Type B pancreatic cell (in vitro differentiated cells): ENCODE measurements at regions not wholly inside any gene's neighbourhood (a gene's known extent, or its start where the extent isn't known, plus 50 kb on each side); places are given as distances from the start of the nearest gene placed in this dataset.

Experiments used
- DNase-seq: peaks from one replicate; pipeline ENCODE4 v3.0.0; 2021; ENCODE audit warnings: mixed read lengths; ENCODE audit not compliant: unreplicated experiment; ENCODE audit errors: extremely low spot score
- H3K27ac Mint-ChIP-seq: 2 replicates; pipeline ENCODE4 v1.8.0; 2021; ENCODE audit warnings: mild to moderate bottlenecking, mixed read lengths
- H3K27me3 Mint-ChIP-seq: 2 replicates; pipeline ENCODE4 v1.8.0; 2021; ENCODE audit warnings: mixed read lengths
- H3K36me3 Mint-ChIP-seq: 2 replicates; pipeline ENCODE4 v1.8.0; 2021; ENCODE audit warnings: mixed read lengths
- H3K4me1 Mint-ChIP-seq: one replicate; pipeline ENCODE4 v1.8.0; 2021; ENCODE audit warnings: mixed read lengths; ENCODE audit not compliant: unreplicated experiment
- H3K4me3 Mint-ChIP-seq: 2 replicates; pipeline ENCODE4 v1.8.0; 2021; ENCODE audit warnings: mild to moderate bottlenecking, mixed read lengths
- H3K9me3 Mint-ChIP-seq: 2 replicates; pipeline ENCODE4 v1.8.0; 2021; ENCODE audit warnings: mixed read lengths
- CTCF ChIP-seq: fragments of 200-600 bp; sonication (generic); conservative IDR thresholded peaks from 2 replicates; pipeline ENCODE4 v1.5.0; 2021; ENCODE audit warnings: antibody characterized with exemption, mild to moderate bottlenecking

DNA sequence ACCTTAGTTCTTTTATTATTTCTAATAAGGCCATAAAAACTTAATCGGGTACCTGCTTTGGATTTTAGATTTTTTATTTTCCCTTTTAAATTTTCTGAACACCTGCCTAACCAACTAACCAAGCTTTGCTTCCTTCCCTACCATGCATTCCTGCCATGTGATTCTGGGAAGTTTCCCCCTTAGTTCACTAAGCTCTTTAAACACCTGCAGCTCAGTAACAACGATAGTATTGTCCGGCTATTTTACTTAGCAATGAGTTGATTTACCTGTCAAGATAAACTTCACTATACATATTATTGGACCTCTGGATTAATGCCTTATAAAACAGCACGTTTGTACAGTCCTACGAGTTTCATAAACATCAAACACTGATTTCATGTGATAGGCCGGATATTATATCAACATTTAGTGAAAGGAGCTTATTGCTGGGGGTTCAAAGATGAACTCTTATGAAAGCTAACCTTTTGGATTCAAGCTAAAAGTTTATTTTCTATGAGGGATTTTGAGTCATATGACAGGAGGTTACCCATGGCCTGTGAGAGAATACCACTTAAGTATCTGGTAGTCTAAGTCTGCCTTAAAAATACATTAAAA lies 81.0 kb upstream of the STARD13 start:
- no peak overlapping the region for H3K27ac Mint-ChIP-seq
- peaks cover 25% of the 10 kb centered on the region for H3K4me1 Mint-ChIP-seq
- H3K9me3 Mint-ChIP-seq: no peaks in the 10 kb centered on the region
- no peak for DNase-seq
- TF ChIP-seq CTCF: no peak
- H3K4me3 Mint-ChIP-seq: no peak overlapping the region
- no peaks in the 10 kb centered on the region for H3K36me3 Mint-ChIP-seq
- H3K27me3 Mint-ChIP-seq: peaks cover 8% of the 10 kb centered on the region

GRCh38 chr13:33367171-33367895 lies 81.8 kb upstream of the STARD13 start:
- peaks cover 25% of the 10 kb centered on the region for H3K4me1 Mint-ChIP-seq
- no peaks in the 10 kb centered on the region for H3K36me3 Mint-ChIP-seq
- H3K27me3 Mint-ChIP-seq: peaks cover 8% of the 10 kb centered on the region
- TF ChIP-seq CTCF: no peak
- no peak for DNase-seq
- no peaks in the 10 kb centered on the region for H3K9me3 Mint-ChIP-seq
- H3K4me3 Mint-ChIP-seq: no peak overlapping the region
- no peak overlapping the region for H3K27ac Mint-ChIP-seq

- no peak for DNase-seq
- no peaks in the 10 kb centered on the region for H3K36me3 Mint-ChIP-seq
- H3K9me3 Mint-ChIP-seq: no peaks in the 10 kb centered on the region
- H3K27me3 Mint-ChIP-seq: peaks cover 8% of the 10 kb centered on the region
- peaks cover 25% of the 10 kb centered on the region for H3K4me1 Mint-ChIP-seq
- H3K27ac Mint-ChIP-seq: no peak overlapping the region
- H3K4me3 Mint-ChIP-seq: no peak overlapping the region
- TF ChIP-seq CTCF: no peak
These were observed 82.4 kb upstream of the STARD13 start for GRCh38 chr13:33367926-33368325.

GRCh38 chr13:33369073-33369472 lies 83.5 kb upstream of the STARD13 start:
- TF ChIP-seq CTCF: no peak
- peaks cover 5% of the 10 kb centered on the region for H3K27me3 Mint-ChIP-seq
- H3K36me3 Mint-ChIP-seq: no peaks in the 10 kb centered on the region
- H3K4me3 Mint-ChIP-seq: no peak overlapping the region
- DNase-seq: no peak
- no peaks in the 10 kb centered on the region for H3K9me3 Mint-ChIP-seq
- no peak overlapping the region for H3K27ac Mint-ChIP-seq
- H3K4me1 Mint-ChIP-seq: peaks cover 25% of the 10 kb centered on the region

- Mint-ChIP-seq H3K36me3 (no peaks in the 10 kb centered on the region), H3K4me3 (no peak overlapping the region), H3K27me3 (no peaks in the 10 kb centered on the region), H3K4me1 (peaks cover 13% of the 10 kb centered on the region), H3K27ac (no peak overlapping the region), H3K9me3 (no peaks in the 10 kb centered on the region)
- DNase-seq: no peak
- no peak for TF ChIP-seq CTCF
These were observed 86.8 kb upstream of the STARD13 start for GRCh38 chr13:33372251-33372919.
